GM18519 (cell line): ENCODE measurements at regions not wholly inside any gene's neighbourhood (a gene's known extent, or its start where the extent isn't known, plus 50 kb on each side); places are given as distances from the start of the nearest gene placed in this dataset.
"Not testable (repeated sequence)": the region's sequence is repeated elsewhere in the genome, so short reads cannot be mapped to it uniquely, and the experiment has no call there.

Source experiments
- ATAC-seq: cut with Tn5 transposase; IDR thresholded peaks from one replicate; pipeline ENCODE4 v1.9.1; 2021; ENCODE audit warnings: mild to moderate bottlenecking, moderate library complexity; ENCODE audit not compliant: unreplicated experiment, low FRiP score

DNA sequence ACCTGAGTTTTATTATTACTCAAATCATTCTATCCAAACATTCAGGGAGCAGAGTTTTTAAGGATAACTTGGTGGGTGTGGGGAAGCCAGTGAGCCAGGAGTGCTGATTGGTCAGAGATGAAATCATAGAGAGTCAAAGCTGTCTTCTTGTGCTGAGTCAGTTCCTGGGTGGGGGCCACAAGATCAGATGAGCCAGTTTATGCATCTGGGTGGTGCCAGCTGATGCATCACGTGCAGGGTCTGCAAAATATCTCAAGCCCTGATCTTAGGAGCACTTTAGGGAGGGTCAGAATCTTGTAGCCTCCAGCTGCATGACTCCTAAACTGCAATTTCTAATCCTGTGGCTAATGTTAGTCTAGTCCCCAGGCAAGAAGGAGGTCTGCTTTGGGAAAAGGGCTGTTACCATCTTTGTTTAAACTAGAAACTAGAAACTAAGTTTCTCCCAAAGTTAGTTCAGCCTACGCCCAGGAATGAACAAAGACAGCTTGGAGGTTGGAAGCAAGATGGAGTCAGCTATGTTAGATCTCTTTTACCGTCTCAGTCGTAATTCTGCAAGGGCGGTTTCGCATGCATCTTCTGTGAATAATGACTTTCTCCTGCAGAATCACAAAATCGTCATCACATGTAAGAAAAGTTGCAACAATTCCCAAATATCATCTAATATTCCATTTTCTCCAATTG, 97.5 kb downstream of the ZNF664 start:
- ATAC-seq: not testable (repeated sequence)

DNA sequence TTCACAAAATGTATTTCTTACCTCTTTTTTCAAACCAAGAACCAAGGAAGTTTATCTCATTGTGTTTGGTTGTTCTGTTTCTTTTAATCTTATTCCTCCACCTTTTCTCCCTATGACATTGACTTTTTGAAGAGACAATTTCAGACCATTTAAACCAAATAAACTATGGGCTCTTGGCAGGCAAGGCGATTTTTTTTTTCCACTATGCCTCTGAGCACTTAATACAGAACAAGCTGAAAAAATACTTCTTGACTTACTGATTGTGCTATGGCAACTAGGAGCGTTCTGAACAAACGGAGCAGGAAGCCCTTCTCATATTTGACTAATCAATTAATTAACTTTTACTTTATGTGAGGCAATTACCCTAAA, 98.0 kb downstream of the ZNF664 start:
- no peak for ATAC-seq

- no peak for ATAC-seq
Observed at GRCh38 chr12:124073356-124074035, 100.5 kb downstream of the ZNF664 start.

DNA sequence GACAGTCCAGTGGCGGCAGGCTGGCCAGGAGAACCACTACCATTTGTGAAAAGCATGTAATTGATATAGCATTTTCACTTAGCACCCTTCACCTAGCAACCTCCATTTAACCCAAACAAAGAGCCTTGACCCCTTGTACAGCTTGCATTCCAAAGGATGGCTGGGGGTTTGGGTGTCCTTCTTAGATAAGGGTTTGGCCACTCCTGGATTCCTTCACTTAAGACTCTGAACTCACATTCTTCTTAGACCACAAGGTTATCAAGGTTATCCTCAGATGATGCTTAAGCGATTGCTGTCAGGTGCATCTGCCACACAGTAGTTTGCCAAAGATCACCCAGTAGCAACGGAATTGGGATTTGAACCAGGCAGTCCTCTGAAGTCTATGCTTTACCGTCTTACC, 102.8 kb downstream of the ZNF664 start:
- no peak for ATAC-seq

DNA sequence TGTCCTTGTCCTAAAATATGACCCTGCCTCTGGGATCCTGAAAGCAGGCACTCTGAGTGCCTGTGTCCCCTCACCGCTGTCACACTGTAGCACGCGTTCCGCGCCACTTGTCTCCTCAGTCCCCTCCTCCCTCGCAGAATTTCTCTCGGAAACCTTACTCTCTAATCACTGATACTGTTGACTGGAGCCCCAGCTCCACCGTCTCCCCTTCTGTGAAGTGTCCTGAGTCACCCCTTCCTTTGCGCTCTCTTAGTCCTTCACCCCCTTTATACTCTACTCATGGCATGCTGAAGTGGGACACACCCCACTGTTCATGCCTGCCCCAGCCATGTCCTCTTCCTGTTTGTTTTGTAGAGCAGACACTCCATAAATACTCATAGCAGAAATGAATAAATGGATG, 104.7 kb downstream of the ZNF664 start:
- no peak for ATAC-seq

DNA sequence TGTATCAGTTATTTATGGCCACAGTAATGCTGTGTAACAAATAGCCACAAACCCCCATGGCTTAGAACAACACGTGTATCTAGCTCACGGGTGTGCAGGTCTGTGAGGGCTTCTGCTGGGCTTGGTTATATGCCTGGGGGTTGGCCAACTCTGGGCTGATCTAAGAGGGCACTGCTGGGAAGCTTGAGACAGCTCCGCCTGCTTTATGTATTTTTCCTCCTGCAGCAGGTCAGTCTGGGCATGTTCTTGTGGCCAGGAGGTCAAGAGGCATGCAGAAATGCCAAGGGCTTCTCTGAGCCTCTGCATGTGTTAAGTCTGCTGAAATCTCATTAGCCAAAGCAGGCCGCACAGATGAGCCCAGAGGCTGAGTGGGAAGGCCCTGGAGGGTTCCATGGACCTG, 105.8 kb downstream of the ZNF664 start:
- no peak for ATAC-seq

DNA sequence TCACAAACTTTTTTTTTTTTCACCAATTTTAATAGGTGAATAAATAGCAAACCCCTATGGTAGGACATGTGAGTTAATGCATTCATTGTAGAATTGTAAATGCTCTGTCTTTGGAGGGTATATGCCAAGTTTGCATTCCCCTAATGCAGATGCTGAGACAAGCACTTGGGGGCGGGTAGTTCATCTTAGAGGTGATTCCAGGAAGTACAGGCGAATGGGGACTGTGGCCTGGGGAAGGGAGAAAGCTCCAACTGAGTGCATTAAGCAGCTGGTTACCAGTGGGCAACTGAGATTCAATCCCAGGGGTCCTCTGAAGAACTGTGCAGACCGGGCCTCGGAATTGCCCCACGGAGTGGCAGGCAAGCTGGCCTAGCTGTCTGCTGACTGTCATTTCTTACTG, 107.6 kb downstream of the ZNF664 start:
- no peak for ATAC-seq

- ATAC-seq: no peak
Observed at GRCh38 chr12:124082012-124082411, 109.0 kb downstream of the ZNF664 start.

- no peak for ATAC-seq
Observed at GRCh38 chr12:124082687-124083086, 109.7 kb downstream of the ZNF664 start.

- no peak for ATAC-seq
Observed at GRCh38 chr12:124083708-124084107, 110.7 kb downstream of the ZNF664 start.

GRCh38 chr12:124085419-124086296, 112.6 kb downstream of the ZNF664 start:
- ATAC-seq: no peak

DNA sequence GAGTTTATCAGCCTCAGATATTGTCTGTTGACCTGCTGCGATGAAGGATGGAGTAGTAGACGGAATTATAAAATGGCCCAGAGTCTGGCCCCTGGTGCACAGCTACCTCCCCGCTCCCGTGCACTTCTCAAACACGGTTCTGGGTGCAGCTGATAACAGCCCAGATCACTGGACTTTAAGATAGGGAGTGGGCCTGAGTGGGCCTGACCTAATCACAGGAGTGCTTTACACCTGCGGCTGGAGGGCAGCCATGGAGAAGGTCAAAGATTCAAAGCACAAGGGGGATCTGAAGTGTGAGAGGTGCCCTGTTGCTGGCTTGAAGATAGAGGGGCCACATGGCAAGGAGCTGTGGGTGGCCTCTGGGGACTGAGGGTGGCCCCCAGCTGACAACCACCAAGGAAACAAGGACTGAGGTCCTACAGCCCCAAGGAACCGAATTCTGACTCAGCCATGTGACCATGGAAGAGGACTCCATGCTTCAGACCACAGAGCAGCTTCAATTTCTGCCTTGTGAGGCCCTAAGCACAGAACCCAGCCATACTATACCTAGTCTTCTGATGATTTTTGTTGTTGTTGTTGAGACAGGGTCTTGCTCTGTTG, 113.4 kb downstream of the ZNF664 start:
- ATAC-seq: no peak

DNA sequence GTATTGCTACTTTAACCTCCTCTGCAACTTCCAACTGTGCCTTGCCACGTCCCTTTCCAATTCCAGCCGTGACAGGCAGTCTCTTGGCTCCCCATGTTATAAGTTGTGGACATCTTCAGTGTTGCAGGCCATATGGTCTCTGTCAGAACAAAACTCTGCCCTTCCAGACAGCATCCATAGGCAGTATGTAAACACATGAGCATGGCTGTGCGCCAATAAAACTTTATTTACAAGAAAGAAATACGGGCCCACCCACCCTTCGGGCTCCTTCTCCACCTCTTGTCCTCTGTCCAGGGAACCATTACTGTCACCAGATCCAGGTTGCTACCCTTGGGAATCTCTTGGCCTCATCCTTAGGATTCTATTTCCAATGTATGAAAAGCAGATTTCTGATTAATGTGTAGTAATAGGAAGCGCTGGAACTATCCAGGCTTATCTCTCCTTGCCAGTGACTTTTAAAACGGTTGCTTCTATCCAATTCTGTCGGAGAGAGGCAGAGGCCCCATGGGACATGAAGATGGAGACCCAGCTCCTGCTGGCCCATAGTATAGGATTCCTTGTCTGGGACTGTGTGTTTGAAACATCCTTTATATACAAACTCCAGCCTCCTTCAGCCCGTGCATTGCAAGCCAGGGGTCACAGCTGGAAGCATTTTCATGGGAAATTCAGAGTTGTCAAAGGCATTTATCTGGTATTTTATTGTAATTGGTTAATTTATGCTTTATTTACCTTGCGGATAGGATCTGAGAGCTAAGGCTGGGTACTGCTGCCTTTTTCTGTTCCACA, 114.4 kb downstream of the ZNF664 start:
- no peak for ATAC-seq

- no peak for ATAC-seq
Observed at GRCh38 chr12:124088217-124088907, 115.3 kb downstream of the ZNF664 start.

DNA sequence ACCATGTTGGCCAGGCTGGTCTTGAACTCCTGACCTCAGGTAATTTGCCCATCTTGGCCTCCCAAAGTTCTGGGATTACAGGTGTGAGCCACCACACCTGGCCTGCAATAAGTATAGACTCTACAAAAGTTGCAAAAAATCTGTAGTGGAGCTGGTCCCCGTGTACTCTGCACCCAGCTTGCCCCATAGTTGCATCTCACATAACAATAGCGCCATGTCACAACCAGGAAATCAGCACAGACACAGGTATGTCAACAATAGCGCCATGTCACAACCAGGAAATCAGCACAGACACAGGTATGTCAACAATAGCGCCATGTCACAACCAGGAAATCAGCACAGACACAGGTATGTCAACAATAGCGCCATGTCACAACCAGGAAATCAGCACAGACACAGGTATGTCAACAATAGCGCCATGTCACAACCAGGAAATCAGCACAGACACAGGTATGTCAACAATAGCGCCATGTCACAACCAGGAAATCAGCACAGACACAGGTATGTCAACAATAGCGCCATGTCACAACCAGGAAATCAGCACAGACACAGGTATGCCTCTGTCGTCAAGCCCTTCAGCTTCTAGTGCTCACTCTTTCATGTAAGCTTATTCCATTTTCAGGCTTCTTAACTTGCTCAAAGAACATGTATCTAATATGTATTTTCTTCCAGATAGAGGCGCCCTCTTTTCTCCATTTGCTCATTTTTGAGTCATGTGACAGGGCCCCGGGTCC, 116.3 kb downstream of the ZNF664 start:
- ATAC-seq: not testable (repeated sequence)

DNA sequence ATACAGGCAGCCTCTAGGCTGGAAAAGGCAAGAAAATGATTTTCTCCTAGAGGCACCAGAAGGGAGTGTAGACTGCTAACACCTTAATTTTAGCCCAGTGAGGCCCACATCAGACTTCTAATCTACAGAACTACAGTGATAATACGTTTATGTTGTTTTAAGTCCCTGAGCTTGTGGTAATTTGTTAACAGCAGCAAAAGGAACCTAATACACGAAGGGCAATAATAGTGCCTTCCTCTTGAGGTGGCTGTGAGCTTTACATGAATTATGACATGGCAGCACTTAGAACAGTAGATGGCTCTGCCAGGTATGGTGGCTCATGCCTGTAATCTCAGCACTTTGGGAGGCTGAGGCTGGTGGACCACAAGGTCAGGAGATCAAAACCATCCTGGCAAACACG, 118.8 kb downstream of the ZNF664 start:
- ATAC-seq: no peak

DNA sequence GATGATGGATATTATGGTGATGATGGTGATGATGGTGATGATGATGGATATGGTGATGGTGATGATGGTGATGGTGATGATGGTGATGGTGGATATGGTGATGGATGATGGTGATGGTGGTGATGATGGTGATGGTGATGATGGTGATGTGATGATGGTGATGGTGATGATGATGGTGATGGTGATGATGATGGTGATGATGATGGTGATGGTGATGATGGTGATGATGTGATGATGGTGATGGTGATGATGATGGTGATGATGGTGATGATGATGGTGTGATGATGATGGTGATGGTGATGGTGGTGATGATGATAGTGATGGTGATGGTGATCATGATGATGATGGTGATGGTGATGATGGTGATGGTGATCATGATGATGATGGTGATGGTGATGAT, 119.5 kb downstream of the ZNF664 start:
- ATAC-seq: not testable (repeated sequence)

DNA sequence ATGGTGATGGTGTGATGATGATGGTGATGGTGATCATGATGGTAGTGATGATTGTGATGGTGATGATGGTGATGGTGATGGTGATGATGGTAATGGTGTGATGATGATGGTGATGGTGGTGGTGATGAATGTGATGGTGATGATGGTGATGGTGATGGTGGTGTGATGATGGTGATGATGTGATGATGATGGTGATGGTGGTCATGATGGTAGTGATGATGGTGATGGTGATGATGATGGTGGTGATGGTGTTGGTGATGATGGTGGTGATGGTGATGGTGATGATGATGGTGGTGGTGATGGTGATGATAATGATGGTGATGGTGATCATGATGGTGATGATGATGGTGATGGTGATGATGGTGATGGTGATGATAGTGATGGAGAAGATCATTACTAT, 120.3 kb downstream of the ZNF664 start:
- ATAC-seq: no peak

DNA sequence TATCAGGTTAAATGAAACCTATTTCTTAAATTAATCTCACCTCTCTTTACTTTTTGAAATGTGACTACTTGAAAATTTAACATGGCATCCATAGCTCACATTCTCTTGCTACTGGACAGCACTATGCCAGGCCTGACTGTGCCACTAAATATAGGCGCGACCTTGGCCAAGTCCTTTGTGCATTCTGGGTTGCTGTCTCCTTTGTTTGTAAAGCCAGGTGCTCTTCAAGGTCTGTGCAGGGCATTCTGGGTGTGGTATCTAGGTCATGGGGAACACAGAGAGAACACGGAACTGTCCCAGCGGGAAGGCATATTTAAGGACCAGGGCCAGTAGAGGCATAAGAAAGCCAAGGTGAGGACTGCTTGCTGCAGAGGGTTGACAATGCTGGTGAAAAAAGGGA, 121.2 kb downstream of the ZNF664 start:
- ATAC-seq: no peak
